Osteoblast (primary cell): ENCODE measurements at regions not wholly inside any gene's neighbourhood (a gene's known extent, or its start where the extent isn't known, plus 50 kb on each side); places are given as distances from the start of the nearest gene placed in this dataset.
A peak's percentile ranks its signal among the peaks of the same experiment; 100 is the strongest.

Source experiments
- DNase-seq: peaks from one replicate; pipeline ENCODE4 v3.0.0; 2011; ENCODE audit warnings: low spot score, mixed read lengths; ENCODE audit not compliant: insufficient read length; ENCODE audit errors: missing footprints
- H2AFZ ChIP-seq: 2 replicates; pipeline ENCODE4 v1.6.0; 2011; ENCODE audit warnings: mild to moderate bottlenecking, low read length
- H3K27ac ChIP-seq: 2 replicates; pipeline ENCODE4 v1.5.1; 2011; ENCODE audit warnings: mild to moderate bottlenecking, low read depth, low read length, moderate library complexity
- H3K27me3 ChIP-seq: 2 replicates; pipeline ENCODE4 v1.6.0; 2012; ENCODE audit warnings: mild to moderate bottlenecking, control low read depth, inconsistent platforms, low read length, moderate library complexity; ENCODE audit not compliant: insufficient read depth
- H3K36me3 ChIP-seq: 2 replicates; pipeline ENCODE4 v1.5.1; 2011; ENCODE audit warnings: mild to moderate bottlenecking, low read length, control low read depth, moderate library complexity; ENCODE audit not compliant: insufficient read depth
- H3K4me1 ChIP-seq: 2 replicates; pipeline ENCODE4 v1.5.1; 2011; ENCODE audit warnings: mild to moderate bottlenecking, low read length, control low read depth, moderate library complexity; ENCODE audit not compliant: insufficient read depth
- H3K4me2 ChIP-seq: 2 replicates; pipeline ENCODE4 v1.6.0; 2011; ENCODE audit warnings: mild to moderate bottlenecking, low read length; ENCODE audit not compliant: insufficient read depth
- H3K4me3 ChIP-seq: fragments of 200-600 bp; sonication (generic); 3 replicates; pipeline ENCODE4 v1.5.1; 2012; ENCODE audit warnings: mild to moderate bottlenecking, low read length, inconsistent platforms; ENCODE audit not compliant: insufficient read depth
- H3K79me2 ChIP-seq: 2 replicates; pipeline ENCODE4 v1.6.0; 2012; ENCODE audit warnings: mild to moderate bottlenecking, low read length, control low read depth, inconsistent platforms; ENCODE audit not compliant: insufficient read depth
- H3K9me3 ChIP-seq: 2 replicates; pipeline ENCODE4 v1.5.1; 2011; ENCODE audit warnings: low read depth, low read length, control low read depth
- H4K20me1 ChIP-seq: 2 replicates; pipeline ENCODE4 v1.6.0; 2012; ENCODE audit warnings: mild to moderate bottlenecking, low read length, control low read depth; ENCODE audit not compliant: insufficient read depth
- CTCF ChIP-seq: IDR thresholded peaks from 2 replicates; pipeline ENCODE4 v1.5.1; 2011; ENCODE audit warnings: mild to moderate bottlenecking, low read depth, low read length, moderate library complexity; ENCODE audit errors: extremely low read depth

- Histone ChIP-seq H3K27ac (no peak overlapping the region), H4K20me1 (no peaks in the 10 kb centered on the region), H3K4me3 (no peak overlapping the region)
Observed at GRCh38 chr10:57300718-57301117, 939.7 kb upstream of the ZWINT start.

GRCh38 chr10:57294698-57295097 lies 933.6 kb upstream of the ZWINT start:
- H3K27ac ChIP-seq, result no peak overlapping the region
- H3K4me3 ChIP-seq, result no peak overlapping the region
- no peaks in the 10 kb centered on the region for H3K27me3 ChIP-seq
- DNase-seq, result peak; percentile 11
- no peaks in the 10 kb centered on the region for H3K4me1 ChIP-seq
- H3K79me2 ChIP-seq, result no peaks in the 10 kb centered on the region
- TF ChIP-seq CTCF, result no peak
- H4K20me1 ChIP-seq, result no peaks in the 10 kb centered on the region
- H3K36me3 ChIP-seq, result no peaks in the 10 kb centered on the region
- H3K4me2 ChIP-seq, result no peak overlapping the region
- peaks cover 3% of the 10 kb centered on the region for H3K9me3 ChIP-seq
- H2AFZ ChIP-seq, result no peak overlapping the region

More at GRCh38 chr10:57300718-57301117, 939.7 kb upstream of the ZWINT start:
- no peak for TF ChIP-seq CTCF
- Histone ChIP-seq H3K27me3 (no peaks in the 10 kb centered on the region), H3K9me3 (no peaks in the 10 kb centered on the region), H2AFZ (no peak overlapping the region), H3K79me2 (no peaks in the 10 kb centered on the region), H3K4me2 (no peak overlapping the region), H3K36me3 (no peaks in the 10 kb centered on the region), H3K4me1 (no peaks in the 10 kb centered on the region)
- DNase-seq, result no peak

GRCh38 chr10:57288754-57289153 lies 927.7 kb upstream of the ZWINT start:
- Histone ChIP-seq H2AFZ (no peak overlapping the region), H4K20me1 (no peaks in the 10 kb centered on the region), H3K27ac (no peak overlapping the region), H3K4me1 (no peaks in the 10 kb centered on the region), H3K9me3 (peaks cover 3% of the 10 kb centered on the region), H3K36me3 (no peaks in the 10 kb centered on the region), H3K4me2 (no peak overlapping the region), H3K27me3 (no peaks in the 10 kb centered on the region), H3K79me2 (no peaks in the 10 kb centered on the region), H3K4me3 (no peak overlapping the region)
- no peak for TF ChIP-seq CTCF
- DNase-seq, result no peak

- DNase-seq, result no peak
- Histone ChIP-seq H3K9me3 (no peaks in the 10 kb centered on the region), H3K4me3 (no peak overlapping the region), H3K27ac (no peak overlapping the region), H3K79me2 (no peaks in the 10 kb centered on the region), H3K27me3 (no peaks in the 10 kb centered on the region), H2AFZ (no peak overlapping the region), H3K4me2 (no peak overlapping the region), H3K36me3 (no peaks in the 10 kb centered on the region), H4K20me1 (no peaks in the 10 kb centered on the region), H3K4me1 (no peaks in the 10 kb centered on the region)
- no peak for TF ChIP-seq CTCF
Observed at GRCh38 chr10:57262892-57263291, 901.8 kb upstream of the ZWINT start.
